Esophagus muscularis mucosa (tissue), 4 donors: ENCODE measurements at regions not wholly inside any gene's neighbourhood (a gene's known extent, or its start where the extent isn't known, plus 50 kb on each side); places are given as distances from the start of the nearest gene placed in this dataset.

Experiments used
- DNase-seq: peaks from one replicate; pipeline ENCODE4 v3.0.0-alpha.2; 2017; ENCODE audit errors: extremely low spot score
- H3K27ac ChIP-seq, 4 donors: fragments of 200-600 bp; sonication (generic); replicated peaks in 1 of 4; 1 replicate in 3 of 4; 2 replicates in 1 of 4; pipeline ENCODE4 v1.5.1; 2016 to 2019; ENCODE audit warnings: mild to moderate bottlenecking in 1 of 4
- H3K27me3 ChIP-seq, 4 donors: fragments of 200-600 bp; sonication (generic); one replicate each; pipeline versions ENCODE4 v1.5.1 to v1.6.0; 2016 to 2019
- H3K36me3 ChIP-seq, 4 donors: fragments of 200-600 bp; sonication (generic); one replicate each; pipeline ENCODE4 v1.5.1; 2016 to 2019
- H3K4me1 ChIP-seq, 4 donors: fragments of 200-600 bp; sonication (generic); one replicate each; pipeline ENCODE4 v1.5.1; 2016 to 2019
- H3K4me3 ChIP-seq, 4 donors: fragments of 200-600 bp; sonication (generic); 1 replicate in 2 of 4; 2 replicates in 2 of 4; pipeline ENCODE4 v1.5.1; 2016 to 2019; ENCODE audit warnings: mild to moderate bottlenecking in 4 of 4, moderate library complexity in 1 of 4
- H3K9me3 ChIP-seq, 4 donors: fragments of 200-600 bp; sonication (generic); 1 replicate in 3 of 4; 2 replicates in 1 of 4; pipeline ENCODE4 v1.5.1; 2016 to 2019
- EP300 ChIP-seq: sonication (generic); formaldehyde crosslinking; IDR thresholded peaks from one replicate; pipeline ENCODE4 v1.6.1; 2017; ENCODE audit warnings: antibody characterized with exemption
- POLR2A ChIP-seq: fragments of 450-650 bp; IDR thresholded peaks from one replicate; pipeline ENCODE4 v1.6.1; 2017; ENCODE audit warnings: antibody characterized with exemption, moderate library complexity, mild to moderate bottlenecking, low read depth
- POLR2AphosphoS5 ChIP-seq, 2 donors: sonication (generic); formaldehyde crosslinking; IDR thresholded peaks; one replicate each; pipeline ENCODE4 v1.6.1; 2017; ENCODE audit warnings: antibody characterized with exemption in 2 of 2
- WGBS: methylation state at CpG from one replicate; pipeline ENCODE4 v1.1.5; 2018; 5-methylcytosine and 5-hydroxymethylcytosine counted together
- intact Hi-C: fragments of 100-400 bp; cut with DNase I; formaldehyde crosslinking; loops from one replicate; pipeline ENCODE4 v1.15.1; 2023
- TF ChIP-seq, protein P1 (sequence below), 3 experiments: fragments of 200-600 bp in 2 of 3; fragments of 450-650 bp in 1 of 3; sonication (generic) in 2 of 3; IDR thresholded peaks; one replicate each; pipeline ENCODE4 v1.5.1; 2017 to 2019; ENCODE audit warnings: antibody characterized with exemption in 3 of 3, mild to moderate bottlenecking in 2 of 3, moderate library complexity in 1 of 3

DNA sequence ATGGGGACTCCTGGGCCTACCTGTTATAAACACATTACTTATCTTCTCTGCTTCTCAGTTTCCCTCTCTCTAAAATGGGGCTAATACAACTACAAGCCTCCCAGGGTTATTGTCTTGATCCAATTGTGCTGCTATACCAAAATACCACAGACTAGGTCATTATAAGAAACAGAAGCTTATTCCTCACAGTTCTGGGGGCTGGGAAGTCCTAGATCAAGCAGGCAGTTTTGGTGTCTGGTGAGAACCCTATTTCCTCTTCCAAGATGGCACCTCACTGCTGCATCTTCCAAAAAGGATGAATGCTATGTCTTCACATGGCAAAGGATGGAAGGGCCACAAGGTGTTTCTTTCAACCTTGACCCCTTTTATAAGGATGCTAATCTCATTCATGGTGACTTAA lies 732.9 kb upstream of the TBX3 start:
- H3K27ac ChIP-seq: no peak overlapping the region
- intact Hi-C loops: no loop called here
- H3K4me1 ChIP-seq: no peaks in the 10 kb centered on the region
- TF ChIP-seq POLR2AphosphoS5 (IDR thresholded peaks at IDR 0.05) (no peak), POLR2A (no peak), EP300 (no peak)
- TF ChIP-seq, protein P1, sequence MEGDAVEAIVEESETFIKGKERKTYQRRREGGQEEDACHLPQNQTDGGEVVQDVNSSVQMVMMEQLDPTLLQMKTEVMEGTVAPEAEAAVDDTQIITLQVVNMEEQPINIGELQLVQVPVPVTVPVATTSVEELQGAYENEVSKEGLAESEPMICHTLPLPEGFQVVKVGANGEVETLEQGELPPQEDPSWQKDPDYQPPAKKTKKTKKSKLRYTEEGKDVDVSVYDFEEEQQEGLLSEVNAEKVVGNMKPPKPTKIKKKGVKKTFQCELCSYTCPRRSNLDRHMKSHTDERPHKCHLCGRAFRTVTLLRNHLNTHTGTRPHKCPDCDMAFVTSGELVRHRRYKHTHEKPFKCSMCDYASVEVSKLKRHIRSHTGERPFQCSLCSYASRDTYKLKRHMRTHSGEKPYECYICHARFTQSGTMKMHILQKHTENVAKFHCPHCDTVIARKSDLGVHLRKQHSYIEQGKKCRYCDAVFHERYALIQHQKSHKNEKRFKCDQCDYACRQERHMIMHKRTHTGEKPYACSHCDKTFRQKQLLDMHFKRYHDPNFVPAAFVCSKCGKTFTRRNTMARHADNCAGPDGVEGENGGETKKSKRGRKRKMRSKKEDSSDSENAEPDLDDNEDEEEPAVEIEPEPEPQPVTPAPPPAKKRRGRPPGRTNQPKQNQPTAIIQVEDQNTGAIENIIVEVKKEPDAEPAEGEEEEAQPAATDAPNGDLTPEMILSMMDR (IDR thresholded peaks at IDR 0.05): no peak
- no peak overlapping the region for H3K4me3 ChIP-seq
- no peaks in the 10 kb centered on the region for H3K36me3 ChIP-seq
- H3K9me3 ChIP-seq: peaks cover 0 to 5% (median 2%) of the 10 kb centered on the region in 4 donors
- H3K27me3 ChIP-seq: no peaks in the 10 kb centered on the region
- DNase-seq: peak; percentile 70

- intact Hi-C loops: no loop called here
- Histone ChIP-seq H3K27ac (no peak overlapping the region), H3K4me1 (no peaks in the 10 kb centered on the region), H3K27me3 (peaks cover 0 to 1% (median 0%) of the 10 kb centered on the region in 4 donors), H3K9me3 (peaks cover 0 to 5% (median 2%) of the 10 kb centered on the region in 4 donors), H3K4me3 (no peak overlapping the region), H3K36me3 (no peaks in the 10 kb centered on the region)
- WGBS: 85% methylated on average over 3 of the region's 3 CpGs
- TF ChIP-seq EP300: no peak
- TF ChIP-seq, protein P1 (IDR thresholded peaks at IDR 0.05): no peak
- no peak for TF ChIP-seq POLR2AphosphoS5 (IDR thresholded peaks at IDR 0.05)
- no peak for TF ChIP-seq POLR2A
- peak; percentile 53 for DNase-seq
These were observed 729.7 kb upstream of the TBX3 start for GRCh38 chr12:115413626-115414025.

DNA sequence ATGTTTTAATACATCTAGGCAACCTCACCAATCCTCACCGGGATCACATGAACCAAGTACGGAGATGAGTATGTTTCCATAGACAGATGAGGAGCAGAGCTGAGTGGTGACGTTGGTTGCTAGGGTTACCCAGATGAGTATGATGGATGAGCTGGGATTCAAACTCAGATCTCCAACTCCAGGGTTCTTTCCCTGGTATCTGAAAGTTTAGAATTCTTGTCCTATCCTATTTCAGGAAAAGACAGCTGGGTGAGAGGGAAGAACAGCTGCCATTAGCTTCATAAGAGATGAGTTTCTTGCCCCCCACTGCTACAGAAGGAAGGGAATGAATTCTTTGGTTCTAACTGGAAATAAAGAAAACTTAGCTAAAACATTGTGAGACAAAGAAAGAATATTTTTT lies 728.9 kb upstream of the TBX3 start:
- TF ChIP-seq POLR2AphosphoS5 (IDR thresholded peaks at IDR 0.05): no peak
- H3K27me3 ChIP-seq: peaks cover 0 to 9% (median 0%) of the 10 kb centered on the region in 4 donors
- no peak overlapping the region for H3K4me3 ChIP-seq
- peak; percentile 66 for DNase-seq
- intact Hi-C loops: no loop called here
- peaks cover 0 to 5% (median 2%) of the 10 kb centered on the region in 4 donors for H3K9me3 ChIP-seq
- no peaks in the 10 kb centered on the region for H3K36me3 ChIP-seq
- 56% methylated on average over 3 of the region's 3 CpGs for WGBS
- H3K27ac ChIP-seq: no peak overlapping the region
- H3K4me1 ChIP-seq: no peaks in the 10 kb centered on the region

DNA sequence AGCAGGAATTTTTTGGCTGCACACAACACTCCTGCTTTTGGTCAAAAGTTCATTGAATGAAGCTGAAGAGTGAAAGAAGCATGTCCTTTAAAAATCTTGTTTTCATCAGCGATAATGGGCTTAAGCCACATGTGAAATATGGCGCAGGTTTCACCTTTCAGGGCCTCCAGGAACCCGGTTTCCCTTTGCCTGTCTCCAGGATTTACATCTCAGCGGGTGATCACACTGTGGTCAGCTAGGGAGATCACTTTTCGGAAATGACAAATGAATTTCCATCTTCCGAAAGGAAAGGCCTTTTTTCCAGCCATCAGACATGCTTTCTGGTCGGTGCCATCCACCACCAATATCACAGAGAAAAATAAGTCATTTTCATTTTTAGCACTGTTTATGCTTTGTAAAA lies 727.1 kb upstream of the TBX3 start:
- intact Hi-C loops: no loop called here
- Histone ChIP-seq H3K9me3 (no peaks in the 10 kb centered on the region), H3K36me3 (no peaks in the 10 kb centered on the region), H3K4me3 (no peak overlapping the region), H3K27me3 (peaks cover 0 to 18% (median 0%) of the 10 kb centered on the region in 4 donors), H3K4me1 (no peaks in the 10 kb centered on the region), H3K27ac (no peak overlapping the region)
- no peak for TF ChIP-seq EP300
- no peak for TF ChIP-seq POLR2A
- TF ChIP-seq POLR2AphosphoS5 (IDR thresholded peaks at IDR 0.05): no peak
- TF ChIP-seq, protein P1 (IDR thresholded peaks at IDR 0.05): no peak
- DNase-seq: no peak
- WGBS: 72% methylated on average over 7 of the region's 7 CpGs

DNA sequence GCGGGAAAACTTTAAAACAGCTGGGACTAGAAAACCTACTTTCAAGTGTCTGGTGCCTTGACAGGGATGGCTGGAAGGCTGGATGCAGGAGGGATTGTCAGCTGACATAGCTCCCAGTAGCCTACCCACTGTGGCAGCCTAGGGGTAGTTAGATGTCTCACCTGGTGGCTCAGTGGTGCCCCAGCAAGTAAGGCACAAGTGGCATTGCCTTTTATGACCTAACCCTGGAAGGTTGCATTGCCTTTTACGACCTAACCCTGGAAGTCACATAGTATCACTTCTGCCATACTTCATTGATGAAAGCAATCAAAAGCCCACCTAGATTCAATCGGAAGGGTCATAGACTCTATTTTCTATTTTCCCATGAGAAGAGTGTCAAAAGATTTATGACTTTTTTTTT lies 724.7 kb upstream of the TBX3 start:
- Histone ChIP-seq H3K36me3 (no peaks in the 10 kb centered on the region), H3K4me1 (peaks cover 0 to 7% (median 3%) of the 10 kb centered on the region in 4 donors), H3K27ac (no peak overlapping the region), H3K9me3 (no peaks in the 10 kb centered on the region), H3K27me3 (peaks cover 0 to 18% (median 0%) of the 10 kb centered on the region in 4 donors), H3K4me3 (no peak overlapping the region)
- whole genome bisulfite sequencing: 97% methylated on average over 3 of the region's 3 CpGs
- no peak for DNase-seq
- intact Hi-C loops: no loop called here
- TF ChIP-seq POLR2A (no peak), POLR2AphosphoS5 (IDR thresholded peaks at IDR 0.05) (no peak), EP300 (no peak)
- TF ChIP-seq, protein P1 (IDR thresholded peaks at IDR 0.05): no peak
